ENCODE measurements at regions not wholly inside any gene's neighbourhood (a gene's known extent, or its start where the extent isn't known, plus 50 kb on each side); places are given as distances from the start of the nearest gene placed in this dataset.

DNA sequence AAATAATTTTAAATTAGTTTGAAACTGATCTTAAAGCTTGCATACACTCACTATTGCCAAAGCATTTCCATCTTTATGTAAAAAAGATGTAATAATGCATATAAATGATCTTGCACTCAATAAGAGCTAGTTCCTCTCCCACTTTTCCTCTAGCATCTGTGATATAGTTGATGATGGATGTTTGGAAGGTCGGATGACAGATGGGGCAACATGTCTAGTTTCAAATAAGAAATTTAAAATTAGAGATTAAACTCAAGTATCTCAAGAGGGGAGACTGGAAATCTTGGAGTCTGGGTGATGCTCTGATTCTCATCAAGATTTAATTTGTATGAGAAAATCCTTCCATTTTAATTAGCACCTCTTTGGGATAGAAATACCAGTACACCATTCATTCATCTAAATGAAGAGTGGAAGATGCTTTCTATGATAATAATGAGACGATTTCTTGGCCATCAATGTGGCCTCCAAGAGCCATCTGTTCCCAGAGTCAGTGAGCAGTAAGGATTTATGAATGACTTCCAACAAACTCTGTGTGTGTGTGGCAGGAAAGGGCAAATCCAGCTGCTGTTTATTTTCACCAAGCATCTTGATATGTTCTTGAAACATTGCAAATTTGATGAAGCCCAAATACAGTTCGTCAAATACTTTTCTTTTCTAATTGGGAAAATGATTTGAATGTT lies 616.3 kb upstream of the CDH8 start:
- DNase-seq (no peak), ATAC-seq (no peak), FAIRE-seq (no peak)
- H3K4me3 ChIP-seq = no peak overlapping the region
- no peaks in the 10 kb centered on the region for H3K9me3 ChIP-seq
- no peak overlapping the region for H3K27ac ChIP-seq
- no peaks in the 10 kb centered on the region for H3K4me1 ChIP-seq
- no peaks in the 10 kb centered on the region for H3K27me3 ChIP-seq
- intact Hi-C loops (cut with DNase I) = no loop called here
- no peak for TF ChIP-seq CTCF (IDR thresholded peaks at IDR 0.05)
- no peaks in the 10 kb centered on the region for H3K36me3 ChIP-seq
- WGBS, 2 donors = 23 to 37% methylated on average over 3 of the region's 3 CpGs

DNA sequence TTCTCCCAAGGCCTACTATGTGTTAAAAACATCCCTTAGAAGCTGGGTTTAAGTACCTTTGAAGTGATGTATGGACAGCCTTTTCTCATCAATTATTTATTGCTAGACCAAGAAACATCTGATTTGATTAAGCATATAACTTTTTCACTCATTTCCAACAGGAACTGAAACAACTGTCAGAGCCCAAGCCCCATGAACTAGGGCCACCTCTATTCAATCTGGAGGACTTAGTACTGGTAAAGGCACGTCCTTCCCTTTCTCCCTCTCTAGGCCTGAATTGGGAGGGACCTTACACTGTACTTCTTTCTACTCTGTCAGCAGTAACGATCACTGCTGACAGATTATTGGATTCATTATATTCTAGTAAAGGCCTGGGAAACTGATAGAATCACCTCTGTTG lies 612.0 kb upstream of the CDH8 start:
- 48 to 61% methylated on average over 2 of the region's 2 CpGs for WGBS, 2 donors
- Histone ChIP-seq H3K27me3 (no peaks in the 10 kb centered on the region), H3K9me3 (no peaks in the 10 kb centered on the region), H3K4me1 (no peaks in the 10 kb centered on the region), H3K4me3 (no peak overlapping the region), H3K36me3 (no peaks in the 10 kb centered on the region), H3K27ac (no peak overlapping the region)
- ATAC-seq (no peak), FAIRE-seq (no peak), DNase-seq (no peak)
- no peak for TF ChIP-seq CTCF (IDR thresholded peaks at IDR 0.05)
- intact Hi-C loops (cut with DNase I) = no loop called here

DNA sequence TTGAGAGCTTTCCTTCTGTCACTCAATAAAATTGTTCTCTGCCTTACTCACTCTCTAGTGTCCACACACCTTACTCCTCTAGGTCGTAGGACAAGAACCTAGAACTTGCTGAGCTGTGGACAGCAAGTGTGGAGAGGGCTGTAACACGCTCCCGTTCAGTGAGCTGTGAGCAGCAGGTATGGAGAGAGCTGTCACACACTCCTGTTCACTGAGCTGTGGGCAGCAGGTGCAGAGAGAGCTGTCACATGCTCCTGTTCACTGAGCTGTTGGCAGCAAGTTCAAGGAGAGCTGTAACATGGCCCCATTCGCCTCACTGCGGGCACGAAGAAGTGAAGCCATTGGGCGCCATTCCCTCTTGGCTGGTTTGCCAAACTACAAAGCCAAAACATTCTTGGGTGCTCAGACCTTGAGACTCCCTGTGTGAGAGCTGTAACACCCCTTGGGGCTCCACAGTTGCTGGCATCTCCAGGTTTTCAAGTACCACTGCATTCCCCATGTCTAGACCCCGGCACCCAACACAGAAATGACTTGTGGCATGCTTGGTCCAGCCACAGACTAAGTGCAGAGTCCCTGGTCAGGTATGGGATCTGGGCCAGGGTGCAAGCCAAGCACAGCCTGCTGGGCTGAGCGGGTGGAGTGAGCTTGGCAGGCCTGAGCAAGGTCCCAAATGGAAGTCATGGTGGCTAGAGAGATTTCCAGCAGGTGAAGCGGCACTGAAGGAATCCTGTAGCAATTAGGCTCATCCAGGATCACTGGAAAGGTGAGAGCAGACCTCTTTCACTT lies 608.0 kb upstream of the CDH8 start:
- ATAC-seq = no peak
- 64 to 76% methylated on average over 10 of the region's 10 CpGs for WGBS, 2 donors
- no peaks in the 10 kb centered on the region for H3K27me3 ChIP-seq
- no peak for FAIRE-seq
- H3K36me3 ChIP-seq = no peaks in the 10 kb centered on the region
- intact Hi-C loops (cut with DNase I) = no loop called here
- no peak for TF ChIP-seq CTCF (IDR thresholded peaks at IDR 0.05)
- H3K9me3 ChIP-seq = no peaks in the 10 kb centered on the region
- no peak overlapping the region for H3K4me3 ChIP-seq
- peak in 1 of 6 donors; percentile 34 for DNase-seq
- no peak overlapping the region for H3K27ac ChIP-seq
- no peaks in the 10 kb centered on the region for H3K4me1 ChIP-seq

GRCh38 chr16:62642677-62643076 lies 606.4 kb upstream of the CDH8 start:
- intact Hi-C loops (cut with DNase I) = no loop called here
- Histone ChIP-seq H3K4me1 (no peaks in the 10 kb centered on the region), H3K27ac (no peak overlapping the region), H3K4me3 (no peak overlapping the region), H3K36me3 (no peaks in the 10 kb centered on the region), H3K27me3 (no peaks in the 10 kb centered on the region), H3K9me3 (no peaks in the 10 kb centered on the region)
- no peak for DNase-seq
- FAIRE-seq = no peak
- ATAC-seq = no peak
- WGBS, 2 donors = 52 to 68% methylated on average over 2 of the region's 2 CpGs
- no peak for TF ChIP-seq CTCF (IDR thresholded peaks at IDR 0.05)

DNA sequence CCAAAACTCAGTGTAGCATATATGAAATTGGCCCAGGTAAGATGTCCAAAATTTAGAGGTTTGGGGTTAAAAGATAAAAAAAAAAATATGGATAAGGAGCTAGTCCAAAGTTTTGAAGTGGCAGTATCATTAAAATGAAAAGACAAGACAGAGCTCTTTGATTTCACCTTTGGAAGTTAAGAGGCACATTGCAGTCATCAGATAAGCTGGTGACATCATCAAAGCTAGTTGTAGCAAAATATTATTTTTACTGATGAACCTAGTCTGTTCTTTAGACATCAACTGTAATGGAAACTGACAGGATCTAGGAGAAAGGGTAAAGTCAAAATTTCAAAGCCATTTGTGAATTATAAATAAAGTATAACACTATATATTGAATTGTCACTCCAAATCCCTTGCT lies 603.7 kb upstream of the CDH8 start:
- ATAC-seq = no peak
- no peak for TF ChIP-seq CTCF (IDR thresholded peaks at IDR 0.05)
- H3K27ac ChIP-seq = no peak overlapping the region
- no peak for FAIRE-seq
- no peaks in the 10 kb centered on the region for H3K9me3 ChIP-seq
- no peak overlapping the region for H3K4me3 ChIP-seq
- no peaks in the 10 kb centered on the region for H3K36me3 ChIP-seq
- H3K4me1 ChIP-seq = no peaks in the 10 kb centered on the region
- DNase-seq = no peak
- intact Hi-C loops (cut with DNase I) = no loop called here
- no peaks in the 10 kb centered on the region for H3K27me3 ChIP-seq

Data from pancreas (tissue), 10 donors.